OCI-LY1 (cell line): ENCODE measurements at regions not wholly inside any gene's neighbourhood (a gene's known extent, or its start where the extent isn't known, plus 50 kb on each side); places are given as distances from the start of the nearest gene placed in this dataset.

Source experiments
- CTCF ChIP-seq: fragments of 200-600 bp; sonication (generic), shearing (Covaris generic); IDR thresholded peaks from 2 replicates; pipeline ENCODE4 v1.5.1; 2017; ENCODE audit warnings: mild to moderate bottlenecking, antibody characterized with exemption, low read length, moderate library complexity, mixed read lengths
- EZH2 ChIP-seq: fragments of 200-600 bp; sonication (generic), shearing (Covaris generic); IDR thresholded peaks from 2 replicates; pipeline ENCODE4 v1.8.0; 2017; ENCODE audit warnings: borderline replicate concordance, mixed run types, mild to moderate bottlenecking, antibody characterized with exemption, low read length, moderate library complexity, mixed read lengths

- no peak for TF ChIP-seq CTCF
- TF ChIP-seq EZH2 = no peak
Observed at GRCh38 chr4:64495946-64496345, 86.7 kb upstream of the TECRL start.
